Heart left ventricle (tissue), 13 donors: ENCODE measurements at regions not wholly inside any gene's neighbourhood (a gene's known extent, or its start where the extent isn't known, plus 50 kb on each side); places are given as distances from the start of the nearest gene placed in this dataset.

Source experiments
- POLR2A ChIP-seq, 2 donors: fragments of 450-650 bp; IDR thresholded peaks; one replicate each; pipeline ENCODE4 v1.6.1; 2017; ENCODE audit warnings: antibody characterized with exemption in 2 of 2, mild to moderate bottlenecking in 2 of 2, moderate library complexity in 2 of 2
- TF ChIP-seq, protein P1 (sequence below), 12 donors: fragments of 200-600 bp; sonication (generic) in 4 of 12; IDR thresholded peaks; one replicate each; pipeline versions ENCODE4 v1.5.0 to v1.8.0; 2018 to 2022; ENCODE audit warnings: antibody characterized with exemption in 12 of 12, mild to moderate bottlenecking in 5 of 12
- donor health status: ischemic (EF 13 %, LVEDD 7.1; RV severe dilation, severe dysfunction).
- donor health status: DM: no; HTN: yes; CAD: no.
- donor health status: DM: no; HTN: no; CAD: no.
- donor health status: ischemic (EF 25% LVEDD 6.9; RV normal size, moderate dysfunction).
- donor health status: ischemic (EF 25% LVEDD 5.7; RV mildly dilated, moderate dysfunction).
- donor health status: ischemic (EF 35%, LVEDD 5.7; RV mildly dilated, moderate dysfunction).
- donor health status: nonischemic (EF 11% LVEDD 7.7; RV severe dilation, severe dysfunction).
- donor health status: DM: yes; HTN: yes; CAD: no.
- donor health status: PGD.
- donor health status: ischemic (EF 29% LVEDD 5.4; RV normal size, mild dysfunction).
- donor health status: nonischemic (EF 23%, LVEDD 6.1; RV moderate dilation, normal function).

GRCh38 chr3:621714-622113 lies 425.2 kb downstream of the CHL1 start:
- TF ChIP-seq, protein P1, sequence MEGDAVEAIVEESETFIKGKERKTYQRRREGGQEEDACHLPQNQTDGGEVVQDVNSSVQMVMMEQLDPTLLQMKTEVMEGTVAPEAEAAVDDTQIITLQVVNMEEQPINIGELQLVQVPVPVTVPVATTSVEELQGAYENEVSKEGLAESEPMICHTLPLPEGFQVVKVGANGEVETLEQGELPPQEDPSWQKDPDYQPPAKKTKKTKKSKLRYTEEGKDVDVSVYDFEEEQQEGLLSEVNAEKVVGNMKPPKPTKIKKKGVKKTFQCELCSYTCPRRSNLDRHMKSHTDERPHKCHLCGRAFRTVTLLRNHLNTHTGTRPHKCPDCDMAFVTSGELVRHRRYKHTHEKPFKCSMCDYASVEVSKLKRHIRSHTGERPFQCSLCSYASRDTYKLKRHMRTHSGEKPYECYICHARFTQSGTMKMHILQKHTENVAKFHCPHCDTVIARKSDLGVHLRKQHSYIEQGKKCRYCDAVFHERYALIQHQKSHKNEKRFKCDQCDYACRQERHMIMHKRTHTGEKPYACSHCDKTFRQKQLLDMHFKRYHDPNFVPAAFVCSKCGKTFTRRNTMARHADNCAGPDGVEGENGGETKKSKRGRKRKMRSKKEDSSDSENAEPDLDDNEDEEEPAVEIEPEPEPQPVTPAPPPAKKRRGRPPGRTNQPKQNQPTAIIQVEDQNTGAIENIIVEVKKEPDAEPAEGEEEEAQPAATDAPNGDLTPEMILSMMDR (IDR thresholded peaks at IDR 0.05): no peak
- TF ChIP-seq POLR2A (IDR thresholded peaks at IDR 0.05): no peak
